Vagina (tissue), 2 donors: ENCODE measurements at regions not wholly inside any gene's neighbourhood (a gene's known extent, or its start where the extent isn't known, plus 50 kb on each side); places are given as distances from the start of the nearest gene placed in this dataset.

Source experiments
- DNase-seq, 2 donors: peaks; one replicate each; pipeline ENCODE4 v3.0.0-alpha.2; 2017; ENCODE audit errors: extremely low spot score in 2 of 2
- H3K27ac ChIP-seq: fragments of 200-600 bp; sonication (generic); one replicate; pipeline ENCODE4 v1.5.1; 2019
- H3K27me3 ChIP-seq: fragments of 200-600 bp; sonication (generic); one replicate; pipeline ENCODE4 v1.5.1; 2019
- H3K36me3 ChIP-seq, 2 donors: fragments of 200-600 bp; sonication (generic); one replicate each; pipeline ENCODE4 v1.5.1; 2017 to 2019
- H3K4me1 ChIP-seq: fragments of 200-600 bp; sonication (generic); one replicate; pipeline ENCODE4 v1.5.1; 2019
- H3K4me3 ChIP-seq, 2 donors: fragments of 200-600 bp; sonication (generic); 1 replicate in 1 of 2; 2 replicates in 1 of 2; pipeline ENCODE4 v1.5.1; 2016 to 2019
- H3K9me3 ChIP-seq: fragments of 200-600 bp; sonication (generic); one replicate; pipeline ENCODE4 v1.5.1; 2019
- POLR2A ChIP-seq, 2 donors: fragments of 450-650 bp; IDR thresholded peaks; one replicate each; pipeline ENCODE4 v1.6.1; 2017; ENCODE audit warnings: antibody characterized with exemption in 2 of 2, mild to moderate bottlenecking in 2 of 2, moderate library complexity in 2 of 2
- POLR2AphosphoS5 ChIP-seq, 2 donors: sonication (generic); formaldehyde crosslinking; IDR thresholded peaks; one replicate each; pipeline ENCODE4 v1.9.0; 2017; ENCODE audit warnings: antibody characterized with exemption in 2 of 2, mild to moderate bottlenecking in 2 of 2, low read depth in 1 of 2; ENCODE audit not compliant: insufficient read depth in 1 of 2
- intact Hi-C: fragments of 100-400 bp; cut with DNase I; formaldehyde crosslinking; loops from one replicate; pipeline ENCODE4 v1.15.1; 2023
- TF ChIP-seq, protein P1 (sequence below), 3 experiments: fragments of 450-650 bp in 2 of 3; fragments of 200-600 bp in 1 of 3; sonication (generic) in 1 of 3; IDR thresholded peaks; one replicate each; pipeline ENCODE4 v1.5.1; 2017 to 2019; ENCODE audit warnings: antibody characterized with exemption in 3 of 3, mild to moderate bottlenecking in 2 of 3, moderate library complexity in 2 of 3

DNA sequence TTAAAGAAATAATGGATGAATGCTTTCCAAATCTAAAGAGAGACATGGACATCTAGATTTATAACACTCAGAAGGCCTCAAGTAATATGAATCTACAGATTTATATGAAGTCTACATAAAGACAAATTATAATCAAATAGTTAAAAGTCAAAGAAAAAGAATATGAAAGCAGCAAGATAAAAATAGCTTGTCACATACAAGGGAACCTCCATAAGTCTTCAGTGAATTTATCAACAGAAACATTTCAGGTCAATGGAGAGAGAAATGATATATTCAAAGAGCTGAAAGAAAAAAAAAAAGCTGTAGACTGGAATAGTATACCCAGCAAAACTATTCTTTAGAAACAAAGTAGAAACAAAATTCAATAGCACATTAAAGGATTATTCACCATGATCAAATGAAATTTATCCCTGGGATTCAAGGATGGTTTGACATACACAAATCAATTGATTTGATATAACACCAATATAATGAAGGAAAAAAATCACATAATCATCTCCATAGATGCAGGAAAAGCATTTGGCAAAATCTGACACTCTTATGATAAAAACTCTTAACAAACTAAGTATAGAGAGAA lies 346.6 kb upstream of the PABPC4L start:
- intact Hi-C loops = no loop called here
- Histone ChIP-seq H3K27me3 (no peaks in the 10 kb centered on the region), H3K4me3 (no peak overlapping the region), H3K27ac (no peak overlapping the region), H3K4me1 (no peaks in the 10 kb centered on the region), H3K36me3 (no peaks in the 10 kb centered on the region), H3K9me3 (no peaks in the 10 kb centered on the region)
- no peak for TF ChIP-seq POLR2AphosphoS5 (IDR thresholded peaks at IDR 0.05; ENCODE audit: insufficient read depth in 1 of 2, low read depth in 1 of 2)
- no peak for TF ChIP-seq POLR2A (IDR thresholded peaks at IDR 0.05)
- TF ChIP-seq, protein P1, sequence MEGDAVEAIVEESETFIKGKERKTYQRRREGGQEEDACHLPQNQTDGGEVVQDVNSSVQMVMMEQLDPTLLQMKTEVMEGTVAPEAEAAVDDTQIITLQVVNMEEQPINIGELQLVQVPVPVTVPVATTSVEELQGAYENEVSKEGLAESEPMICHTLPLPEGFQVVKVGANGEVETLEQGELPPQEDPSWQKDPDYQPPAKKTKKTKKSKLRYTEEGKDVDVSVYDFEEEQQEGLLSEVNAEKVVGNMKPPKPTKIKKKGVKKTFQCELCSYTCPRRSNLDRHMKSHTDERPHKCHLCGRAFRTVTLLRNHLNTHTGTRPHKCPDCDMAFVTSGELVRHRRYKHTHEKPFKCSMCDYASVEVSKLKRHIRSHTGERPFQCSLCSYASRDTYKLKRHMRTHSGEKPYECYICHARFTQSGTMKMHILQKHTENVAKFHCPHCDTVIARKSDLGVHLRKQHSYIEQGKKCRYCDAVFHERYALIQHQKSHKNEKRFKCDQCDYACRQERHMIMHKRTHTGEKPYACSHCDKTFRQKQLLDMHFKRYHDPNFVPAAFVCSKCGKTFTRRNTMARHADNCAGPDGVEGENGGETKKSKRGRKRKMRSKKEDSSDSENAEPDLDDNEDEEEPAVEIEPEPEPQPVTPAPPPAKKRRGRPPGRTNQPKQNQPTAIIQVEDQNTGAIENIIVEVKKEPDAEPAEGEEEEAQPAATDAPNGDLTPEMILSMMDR (IDR thresholded peaks at IDR 0.05) = no peak
- no peak for DNase-seq

DNA sequence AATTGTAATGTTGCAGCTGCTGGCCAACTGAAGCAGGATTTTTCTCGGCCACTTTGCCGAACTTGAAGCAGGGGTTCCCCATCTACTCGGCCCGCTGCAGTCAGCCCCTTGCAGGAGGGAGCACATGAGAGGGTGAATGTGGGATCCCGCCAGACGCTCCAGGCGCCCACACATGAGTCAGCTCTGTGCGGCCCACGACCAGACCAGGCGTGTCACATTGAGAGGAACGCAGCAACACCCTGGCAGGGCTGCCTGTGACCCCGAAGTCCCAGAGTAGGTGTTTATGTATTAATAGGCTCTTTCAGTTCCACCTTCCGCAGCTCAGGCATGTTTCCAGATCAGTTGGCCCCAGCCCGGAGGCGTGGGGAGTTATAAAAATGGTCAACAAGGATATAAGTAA lies 344.7 kb upstream of the PABPC4L start:
- Histone ChIP-seq H3K27me3 (no peaks in the 10 kb centered on the region), H3K4me3 (no peak overlapping the region), H3K4me1 (no peaks in the 10 kb centered on the region), H3K27ac (no peak overlapping the region), H3K9me3 (no peaks in the 10 kb centered on the region), H3K36me3 (no peaks in the 10 kb centered on the region)
- DNase-seq = no peak
- intact Hi-C loops = no loop called here
- TF ChIP-seq POLR2AphosphoS5 (IDR thresholded peaks at IDR 0.05; ENCODE audit: insufficient read depth in 1 of 2, low read depth in 1 of 2) (no peak), POLR2A (IDR thresholded peaks at IDR 0.05) (no peak)
- TF ChIP-seq, protein P1 (IDR thresholded peaks at IDR 0.05) = no peak

DNA sequence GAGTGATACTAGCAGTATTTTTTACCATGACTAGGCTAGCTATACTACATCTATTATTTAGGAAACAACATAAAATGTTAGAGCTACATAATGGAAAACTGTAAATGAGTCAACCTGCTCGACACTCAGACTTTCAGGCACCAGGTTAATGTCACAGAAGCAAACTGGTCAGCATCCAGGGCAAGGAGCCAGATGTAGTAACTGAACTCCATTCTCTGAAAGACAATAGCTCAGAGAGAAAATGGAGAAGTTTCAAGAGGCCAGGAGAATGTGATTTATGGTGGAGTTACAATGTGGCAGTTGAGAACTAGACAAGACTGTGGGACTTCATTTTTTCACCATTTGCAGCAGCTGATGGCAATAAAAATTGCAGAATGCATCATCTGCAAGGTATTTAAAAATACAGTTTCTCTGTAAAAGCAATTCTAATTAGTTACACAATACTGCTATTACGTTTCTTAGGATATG lies 342.7 kb upstream of the PABPC4L start:
- Histone ChIP-seq H3K27me3 (no peaks in the 10 kb centered on the region), H3K4me1 (no peaks in the 10 kb centered on the region), H3K9me3 (no peaks in the 10 kb centered on the region), H3K4me3 (no peak overlapping the region), H3K36me3 (no peaks in the 10 kb centered on the region), H3K27ac (no peak overlapping the region)
- TF ChIP-seq POLR2AphosphoS5 (IDR thresholded peaks at IDR 0.05; ENCODE audit: insufficient read depth in 1 of 2, low read depth in 1 of 2) (no peak), POLR2A (IDR thresholded peaks at IDR 0.05) (no peak)
- TF ChIP-seq, protein P1 (IDR thresholded peaks at IDR 0.05) = no peak
- no peak for DNase-seq
- intact Hi-C loops = no loop called here

DNA sequence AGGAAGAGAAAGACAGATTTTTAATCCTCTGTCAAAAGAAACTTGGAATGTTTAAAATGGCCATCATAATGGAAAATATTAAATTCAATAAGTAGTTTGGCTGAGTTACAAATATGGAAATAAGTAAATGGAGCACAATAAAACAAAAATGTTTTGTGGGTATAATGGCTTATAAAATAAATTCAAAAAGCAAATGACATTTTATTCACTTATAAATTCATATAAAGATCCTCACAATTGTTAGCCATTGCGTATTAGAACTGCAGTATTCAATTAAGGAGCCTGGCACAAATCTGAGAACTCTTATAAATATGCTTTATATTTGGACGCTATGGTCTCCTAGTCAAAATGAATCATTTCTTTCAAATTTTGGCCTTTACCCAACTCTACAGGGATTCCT lies 339.0 kb upstream of the PABPC4L start:
- Histone ChIP-seq H3K27ac (no peak overlapping the region), H3K9me3 (no peaks in the 10 kb centered on the region), H3K4me3 (no peak overlapping the region), H3K4me1 (no peaks in the 10 kb centered on the region), H3K36me3 (no peaks in the 10 kb centered on the region), H3K27me3 (no peaks in the 10 kb centered on the region)
- intact Hi-C loops = no loop called here
- no peak for DNase-seq
- no peak for TF ChIP-seq POLR2AphosphoS5 (IDR thresholded peaks at IDR 0.05; ENCODE audit: insufficient read depth in 1 of 2, low read depth in 1 of 2)
- no peak for TF ChIP-seq POLR2A (IDR thresholded peaks at IDR 0.05)
- TF ChIP-seq, protein P1 (IDR thresholded peaks at IDR 0.05) = no peak

DNA sequence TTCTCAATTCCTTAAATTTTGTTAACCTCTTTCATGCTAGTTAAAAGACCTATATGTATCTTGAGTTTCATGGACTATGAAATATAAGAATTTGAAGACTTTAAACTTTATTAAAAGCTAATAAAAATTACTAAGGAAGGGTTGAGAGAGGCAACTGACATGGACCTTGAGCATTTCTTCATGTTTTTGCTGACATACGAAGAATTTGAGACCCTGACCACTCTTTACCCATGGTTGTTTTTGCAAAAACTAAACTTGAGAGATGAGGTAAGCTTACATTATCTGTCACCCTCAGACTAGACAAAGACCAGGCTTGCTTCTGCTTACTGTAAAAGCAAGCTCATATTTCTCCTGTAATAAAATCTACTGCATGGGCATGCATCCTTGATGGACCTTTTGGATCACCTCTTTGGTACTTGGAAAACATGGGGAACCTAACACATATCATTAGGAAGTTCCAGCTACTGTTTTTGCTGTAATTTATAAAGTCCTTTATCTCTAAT lies 338.2 kb upstream of the PABPC4L start:
- intact Hi-C loops = no loop called here
- TF ChIP-seq POLR2A (IDR thresholded peaks at IDR 0.05) (no peak), POLR2AphosphoS5 (IDR thresholded peaks at IDR 0.05; ENCODE audit: insufficient read depth in 1 of 2, low read depth in 1 of 2) (no peak)
- TF ChIP-seq, protein P1 (IDR thresholded peaks at IDR 0.05) = no peak
- Histone ChIP-seq H3K4me1 (no peaks in the 10 kb centered on the region), H3K9me3 (no peaks in the 10 kb centered on the region), H3K27me3 (no peaks in the 10 kb centered on the region), H3K27ac (no peak overlapping the region), H3K4me3 (no peak overlapping the region), H3K36me3 (no peaks in the 10 kb centered on the region)
- DNase-seq = no peak
